ENCODE measurements at regions not wholly inside any gene's neighbourhood (a gene's known extent, or its start where the extent isn't known, plus 50 kb on each side); places are given as distances from the start of the nearest gene placed in this dataset.

- no peak for TF ChIP-seq CTCF (IDR thresholded peaks at IDR 0.05)
- Mint-ChIP-seq H3K27me3 (ENCODE audit: low read depth in 3 of 3) (no peaks in the 10 kb centered on the region), H3K36me3 (no peaks in the 10 kb centered on the region), H3K9me3 (peaks cover 5 to 20% (median 8%) of the 10 kb centered on the region in 7 donors), H3K4me1 (no peaks in the 10 kb centered on the region), H3K27ac (no peak overlapping the region), H3K4me3 (no peak overlapping the region)
- Histone ChIP-seq H3K9me3 (replicated peaks in 1 of 2; ENCODE audit: control insufficient read depth in 1 of 2, insufficient read depth in 1 of 2, low read length in 2 of 2) (peaks cover 3 to 13% of the 10 kb centered on the region in 2 donors), H3K4me1 (ENCODE audit: control insufficient read depth in 1 of 2, insufficient read depth in 2 of 2, low read length in 2 of 2) (no peaks in the 10 kb centered on the region), H3K79me2 (ENCODE audit: insufficient read depth, low read length) (no peaks in the 10 kb centered on the region), H3K36me3 (replicated peaks in 1 of 2; ENCODE audit: control insufficient read depth in 1 of 2, insufficient read depth in 2 of 2, low read length in 2 of 2) (no peaks in the 10 kb centered on the region), H3K27me3 (ENCODE audit: control insufficient read depth in 2 of 2, insufficient read depth in 2 of 2, low read length in 2 of 2) (no peaks in the 10 kb centered on the region), H3K4me2 (replicated peaks; ENCODE audit: extremely low read depth, low read length, poor library complexity, severe bottlenecking) (no peak overlapping the region), H3K27ac (ENCODE audit: low read depth in 1 of 2, low read length in 2 of 2) (no peak overlapping the region), H3K9ac (ENCODE audit: insufficient read depth, low read length, poor library complexity, severe bottlenecking) (no peak overlapping the region), H3K4me3 (replicated peaks in 1 of 3; ENCODE audit: low read depth in 2 of 3, low read length in 3 of 3) (no peak overlapping the region), H2AFZ (ENCODE audit: insufficient read depth, low read depth, low read length, poor library complexity, severe bottlenecking) (no peak overlapping the region), H4K20me1 (ENCODE audit: insufficient read depth, low read length) (no peaks in the 10 kb centered on the region)
- DNase-seq = no peak
- intact Hi-C loops (cut with micrococcal nuclease) = no loop called here
Observed at GRCh38 chr6:85183841-85184240, 266.0 kb upstream of the NT5E start.

GRCh38 chr6:85172705-85173104 lies 277.2 kb upstream of the NT5E start:
- no peaks in the 10 kb centered on the region for H3K27me3 ChIP-seq (ENCODE audit: control insufficient read depth in 2 of 2, insufficient read depth in 2 of 2, low read length in 2 of 2)
- no peak overlapping the region for H3K4me2 ChIP-seq (replicated peaks; ENCODE audit: extremely low read depth, low read length, poor library complexity, severe bottlenecking)
- Mint-ChIP-seq H3K36me3 (no peaks in the 10 kb centered on the region), H3K4me3 (no peak overlapping the region), H3K9me3 (peaks cover 0 to 8% (median 4%) of the 10 kb centered on the region in 7 donors), H3K4me1 (no peaks in the 10 kb centered on the region), H3K27me3 (ENCODE audit: low read depth in 3 of 3) (no peaks in the 10 kb centered on the region), H3K27ac (no peak overlapping the region)
- intact Hi-C loops (cut with micrococcal nuclease) = no loop called here
- H3K9me3 ChIP-seq (replicated peaks in 1 of 2; ENCODE audit: control insufficient read depth in 1 of 2, insufficient read depth in 1 of 2, low read length in 2 of 2) = no peaks in the 10 kb centered on the region
- H3K79me2 ChIP-seq (ENCODE audit: insufficient read depth, low read length) = no peaks in the 10 kb centered on the region
- no peaks in the 10 kb centered on the region for H3K36me3 ChIP-seq (replicated peaks in 1 of 2; ENCODE audit: control insufficient read depth in 1 of 2, insufficient read depth in 2 of 2, low read length in 2 of 2)
- no peak overlapping the region for H3K4me3 ChIP-seq (replicated peaks in 1 of 3; ENCODE audit: low read depth in 2 of 3, low read length in 3 of 3)
- TF ChIP-seq CTCF (IDR thresholded peaks at IDR 0.05) = no peak
- no peak for DNase-seq
- no peak overlapping the region for H2AFZ ChIP-seq (ENCODE audit: insufficient read depth, low read depth, low read length, poor library complexity, severe bottlenecking)
- no peak overlapping the region for H3K9ac ChIP-seq (ENCODE audit: insufficient read depth, low read length, poor library complexity, severe bottlenecking)
- no peak overlapping the region for H3K27ac ChIP-seq (ENCODE audit: low read depth in 1 of 2, low read length in 2 of 2)
- H3K4me1 ChIP-seq (ENCODE audit: control insufficient read depth in 1 of 2, insufficient read depth in 2 of 2, low read length in 2 of 2) = no peaks in the 10 kb centered on the region
- no peaks in the 10 kb centered on the region for H4K20me1 ChIP-seq (ENCODE audit: insufficient read depth, low read length)

All from CD14-positive monocyte (primary cell).